ENCODE measurements at regions not wholly inside any gene's neighbourhood (a gene's known extent, or its start where the extent isn't known, plus 50 kb on each side); places are given as distances from the start of the nearest gene placed in this dataset.
"Not testable (repeated sequence)": the region's sequence is repeated elsewhere in the genome, so short reads cannot be mapped to it uniquely, and the experiment has no call there.

- DNase-seq (ENCODE audit: low read depth in 3 of 3): no peak
Observed at GRCh38 chr4:188377816-188378215, 238.6 kb downstream of the TRIML1 start.

DNA sequence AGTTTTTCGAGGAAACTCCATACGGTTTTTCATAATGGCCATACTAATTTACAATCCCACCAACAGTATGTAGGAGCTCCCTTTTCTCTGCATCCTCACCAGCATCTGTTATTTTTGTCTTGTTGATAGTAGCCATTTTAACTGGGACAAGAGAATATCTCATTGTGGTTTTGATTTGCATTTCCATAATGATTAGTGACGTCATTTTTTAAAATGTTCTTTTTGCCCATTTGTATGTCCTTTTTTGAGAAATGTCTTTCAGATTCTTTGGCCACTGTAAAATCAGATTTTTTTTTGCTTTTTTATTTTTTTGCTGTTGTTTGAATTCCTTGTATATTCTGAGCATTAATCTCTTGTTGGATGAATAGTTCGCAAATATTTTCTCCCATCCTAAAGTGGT, 243.9 kb downstream of the TRIML1 start:
- no peak for DNase-seq (ENCODE audit: low read depth in 3 of 3)

GRCh38 chr4:188387179-188387791, 248.0 kb downstream of the TRIML1 start:
- DNase-seq (ENCODE audit: low read depth in 3 of 3): no peak

GRCh38 chr4:188391349-188391748, 252.1 kb downstream of the TRIML1 start:
- DNase-seq (ENCODE audit: low read depth in 3 of 3): not testable (repeated sequence)

DNA sequence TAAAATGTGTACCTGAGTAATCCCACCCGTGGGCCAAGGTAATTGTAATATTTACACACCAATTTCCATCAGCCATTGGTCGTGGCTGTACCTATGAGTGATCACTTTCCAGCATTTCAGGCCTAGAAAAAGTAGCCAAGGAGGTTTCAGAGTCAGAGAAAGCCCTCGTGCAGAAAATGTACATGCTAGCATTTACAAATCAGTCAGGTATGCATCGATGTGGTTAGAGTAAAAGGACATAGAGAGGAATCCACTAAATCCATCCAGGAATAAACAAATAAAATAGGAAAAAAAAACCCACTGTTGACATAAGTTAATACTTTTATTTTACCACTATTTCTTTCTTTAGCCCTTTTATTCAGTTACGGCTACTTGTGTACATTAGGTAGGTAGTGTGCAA, 256.8 kb downstream of the TRIML1 start:
- DNase-seq (ENCODE audit: low read depth in 3 of 3): no peak

DNA sequence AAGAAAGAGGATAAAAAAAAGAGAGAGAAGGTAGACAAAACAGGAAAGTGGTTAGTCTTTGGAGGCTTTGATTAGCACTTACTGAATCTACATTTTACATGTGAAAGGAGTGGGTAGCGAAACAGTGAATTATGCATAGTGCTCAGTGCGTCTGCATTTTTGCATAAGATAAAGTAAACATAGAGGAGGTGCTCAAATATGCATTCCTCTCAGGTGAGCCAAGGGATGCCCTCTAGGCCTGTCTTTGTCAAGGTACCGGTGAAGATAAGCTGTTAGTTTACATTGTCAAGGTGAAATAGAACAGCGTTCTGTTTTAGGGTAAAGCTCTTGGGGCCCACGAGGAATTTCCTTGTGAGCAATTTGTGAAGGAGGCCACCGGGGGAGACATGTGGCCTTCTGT, 260.6 kb downstream of the TRIML1 start:
- DNase-seq (ENCODE audit: low read depth in 3 of 3): no peak

GRCh38 chr4:188400451-188400850, 261.2 kb downstream of the TRIML1 start:
- DNase-seq (ENCODE audit: low read depth in 3 of 3): no peak

DNA sequence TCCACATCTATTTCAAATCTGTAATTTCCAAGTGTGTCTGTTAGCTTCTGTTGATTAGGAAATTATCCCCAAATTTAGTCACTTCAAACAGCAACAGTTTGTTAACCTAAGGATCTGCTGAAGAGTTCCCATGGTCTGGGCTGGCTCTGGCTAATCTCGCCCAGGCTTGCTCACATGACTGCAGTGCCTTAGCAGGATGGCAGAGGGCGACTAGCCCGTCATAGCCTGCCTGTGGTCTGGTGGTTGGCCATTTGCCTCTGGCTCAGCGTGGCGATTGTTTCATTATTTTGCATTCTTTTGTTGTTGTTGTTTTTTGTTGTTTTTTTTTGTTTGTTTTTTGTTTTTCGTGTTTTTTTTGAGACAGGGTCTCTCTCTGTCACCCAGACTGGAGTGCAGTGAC, 264.0 kb downstream of the TRIML1 start:
- DNase-seq (ENCODE audit: low read depth in 3 of 3): no peak

- not testable (repeated sequence) for DNase-seq (ENCODE audit: low read depth in 3 of 3)
Observed at GRCh38 chr4:188405071-188405835, 266.0 kb downstream of the TRIML1 start.

- no peak for DNase-seq (ENCODE audit: low read depth in 3 of 3)
Observed at GRCh38 chr4:188408244-188409030, 269.2 kb downstream of the TRIML1 start.

DNA sequence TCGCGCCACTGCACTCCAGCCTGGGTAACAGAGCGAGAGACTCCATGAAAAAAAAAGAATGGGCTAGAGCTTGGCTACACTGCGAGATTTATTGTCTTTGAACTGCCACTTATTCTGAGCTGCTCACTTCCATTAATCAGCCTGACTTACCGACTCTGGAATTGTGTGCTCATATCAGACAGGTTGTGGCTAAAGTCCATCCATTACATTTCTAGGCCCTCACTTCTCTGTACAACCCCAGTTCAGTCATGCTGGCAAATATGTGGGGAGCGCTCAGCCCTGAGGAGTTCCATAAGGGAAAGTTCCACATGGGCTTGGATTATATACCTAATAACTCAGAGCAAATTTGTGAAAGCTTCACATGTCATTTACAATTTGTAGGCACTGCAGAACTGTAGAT, 270.6 kb downstream of the TRIML1 start:
- no peak for DNase-seq (ENCODE audit: low read depth in 3 of 3)

GRCh38 chr4:188411805-188412204, 272.6 kb downstream of the TRIML1 start:
- no peak for DNase-seq (ENCODE audit: low read depth in 3 of 3)

DNA sequence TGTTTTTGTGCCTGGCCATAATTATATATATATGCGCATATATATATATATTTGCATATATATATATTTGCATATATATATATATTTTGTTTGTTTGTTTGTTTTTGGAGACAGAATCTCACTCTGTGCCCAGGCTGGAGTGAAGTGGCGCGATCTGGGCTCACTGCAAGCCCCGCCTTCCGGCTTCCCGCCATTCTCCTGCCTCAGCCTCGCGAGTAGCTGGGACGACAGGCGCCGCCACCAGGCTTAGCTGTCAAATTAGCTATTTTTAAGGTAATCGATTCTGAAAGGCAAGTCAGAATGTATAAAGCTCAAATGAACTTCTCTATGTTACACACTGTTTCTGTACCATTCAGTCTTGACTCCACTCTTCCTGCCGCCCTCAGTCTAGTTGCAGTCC, 273.3 kb downstream of the TRIML1 start:
- no peak for DNase-seq (ENCODE audit: low read depth in 3 of 3)

- no peak for DNase-seq (ENCODE audit: low read depth in 3 of 3)
Observed at GRCh38 chr4:188414441-188414840, 275.2 kb downstream of the TRIML1 start.

DNA sequence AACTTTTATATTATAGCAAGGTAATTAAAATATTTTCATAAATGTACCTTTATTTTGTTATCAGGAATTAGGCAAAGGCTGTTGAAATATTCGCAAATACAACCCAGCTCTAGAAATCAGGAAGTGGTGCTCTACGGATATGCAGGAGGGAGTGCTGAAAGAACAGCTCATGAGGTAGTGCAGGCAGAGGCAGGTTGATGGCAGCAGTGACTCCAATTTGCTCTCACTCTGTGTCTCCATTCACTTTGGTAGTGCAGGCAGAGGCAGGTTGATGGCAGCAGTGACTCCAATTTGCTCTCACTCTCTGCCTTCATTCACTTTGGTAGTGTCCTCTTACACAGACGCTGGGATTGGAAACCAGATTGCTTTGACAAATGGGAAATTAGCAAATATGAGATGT, 277.9 kb downstream of the TRIML1 start:
- DNase-seq (ENCODE audit: low read depth in 3 of 3): no peak

DNA sequence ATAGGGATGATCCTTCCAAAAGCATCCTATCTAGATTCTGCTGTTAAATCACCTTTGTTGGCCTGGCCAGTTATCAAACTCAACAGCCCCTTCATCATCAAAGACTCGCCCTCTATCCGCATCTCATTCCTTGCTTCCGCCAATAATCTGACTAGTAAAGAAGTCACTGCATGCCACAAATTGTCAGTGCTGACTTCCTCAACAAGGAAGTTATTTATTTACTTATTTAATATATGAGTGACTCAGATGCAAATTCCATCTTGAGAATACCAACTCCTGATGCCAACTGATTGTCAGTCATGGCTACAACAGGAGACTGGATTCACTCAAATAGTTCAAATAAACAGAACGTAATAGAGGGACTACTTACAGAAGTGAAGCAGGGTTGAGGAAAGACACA, 283.8 kb downstream of the TRIML1 start:
- no peak for DNase-seq (ENCODE audit: low read depth in 3 of 3)

DNA sequence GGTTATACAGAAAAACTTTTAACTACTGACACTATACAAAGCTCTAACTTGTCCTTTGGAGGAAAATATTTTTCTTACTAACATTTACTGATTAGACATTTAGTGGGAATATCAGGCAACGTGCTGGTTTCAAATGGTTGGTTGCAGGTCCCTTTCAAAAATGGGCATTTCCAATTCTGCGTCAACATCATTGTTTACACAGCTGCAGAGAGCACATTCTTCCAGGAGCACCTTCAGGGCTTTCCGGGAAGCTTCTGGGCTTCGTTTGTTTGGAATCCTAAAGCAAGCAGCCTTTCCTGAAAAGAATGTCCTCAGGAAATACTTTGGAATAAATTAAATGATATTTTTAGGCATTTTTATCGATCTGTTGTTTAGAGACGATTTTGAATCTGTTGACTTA, 289.7 kb downstream of the TRIML1 start:
- no peak for DNase-seq (ENCODE audit: low read depth in 3 of 3)

DNA sequence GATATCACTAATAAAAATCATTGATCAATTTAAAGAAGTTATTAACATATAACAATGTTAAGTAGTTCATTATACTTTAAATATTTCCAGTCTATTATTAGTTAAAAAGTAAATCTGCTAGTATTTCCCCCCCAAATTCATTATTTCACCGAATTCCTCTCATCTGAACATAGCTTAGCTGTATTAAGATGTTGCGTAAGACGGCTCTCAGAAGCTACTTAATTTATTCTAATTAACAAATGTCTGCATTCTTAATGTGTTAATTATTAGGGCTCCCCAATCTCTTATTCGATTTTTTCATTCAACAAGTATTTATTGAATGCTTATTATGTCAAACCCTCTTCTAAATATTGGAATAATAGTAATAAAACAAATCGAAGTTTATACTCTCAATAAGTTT, 290.7 kb downstream of the TRIML1 start:
- DNase-seq (ENCODE audit: low read depth in 3 of 3): no peak

DNA sequence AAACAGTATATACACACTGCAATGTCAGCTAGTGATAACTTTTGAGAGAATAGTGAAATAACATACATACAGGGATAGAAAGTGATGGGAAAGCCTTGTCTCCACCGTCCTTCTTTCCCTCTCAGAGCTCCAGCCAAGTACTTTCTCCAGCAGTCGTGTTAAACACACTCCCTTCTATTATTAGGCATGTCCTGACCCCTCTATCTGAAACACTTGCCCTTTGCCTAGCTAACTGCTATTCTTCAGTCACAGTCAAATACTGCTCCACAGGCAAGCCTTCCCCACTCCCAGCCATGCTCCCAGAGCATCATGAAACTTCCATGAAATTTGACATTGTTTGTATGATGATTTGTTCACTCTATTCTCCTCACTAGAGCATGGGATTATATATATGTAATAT, 291.1 kb downstream of the TRIML1 start:
- DNase-seq (ENCODE audit: low read depth in 3 of 3): no peak

DNA sequence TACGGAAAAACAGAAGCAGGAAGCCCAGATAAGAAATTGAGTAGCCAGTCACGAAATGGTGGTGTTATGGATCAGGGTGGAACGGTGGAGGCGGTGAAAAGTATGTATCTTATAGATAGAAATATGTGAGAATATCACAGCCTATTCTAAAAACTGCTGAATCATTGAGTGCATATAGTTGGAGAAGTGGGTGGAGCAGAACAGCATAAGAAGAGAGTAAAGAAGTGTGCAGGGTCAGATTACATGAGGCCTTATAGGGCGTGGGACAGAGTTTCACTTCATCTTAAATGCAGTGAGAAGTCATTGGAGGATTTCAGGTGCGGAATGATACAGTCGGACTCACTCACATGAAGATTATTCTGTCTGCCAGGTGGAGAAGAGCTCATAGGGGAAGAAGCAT, 293.1 kb downstream of the TRIML1 start:
- DNase-seq (ENCODE audit: low read depth in 3 of 3): no peak

DNA sequence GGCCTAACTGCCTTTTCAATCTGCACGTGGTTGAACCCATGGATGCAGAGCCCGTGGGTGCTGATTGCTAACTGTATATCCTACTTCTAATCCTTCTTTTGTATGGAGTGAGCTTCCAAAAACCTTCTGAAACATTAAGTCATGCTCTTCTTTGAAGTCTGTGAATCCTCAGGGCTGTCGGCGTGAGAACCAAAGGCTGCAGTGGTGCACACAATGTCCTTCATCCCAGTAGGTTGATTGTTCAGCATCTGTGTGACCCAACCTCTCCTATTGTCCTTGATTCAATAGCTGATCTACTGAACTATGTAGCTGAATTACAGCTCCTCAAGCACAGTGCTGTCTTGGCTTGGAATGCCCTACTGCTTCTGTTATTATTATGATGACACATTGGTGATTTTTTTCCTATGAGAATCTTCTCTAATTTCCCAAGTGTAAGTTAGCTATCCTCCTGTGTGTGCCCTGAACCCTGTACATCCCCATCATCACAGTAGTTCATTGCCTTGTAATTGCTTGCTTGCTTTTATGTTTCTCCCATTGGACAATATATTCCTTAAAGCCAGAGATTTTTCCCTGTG, 294.6 kb downstream of the TRIML1 start:
- no peak for DNase-seq (ENCODE audit: low read depth in 3 of 3)

- no peak for DNase-seq (ENCODE audit: low read depth in 3 of 3)
Observed at GRCh38 chr4:188434643-188435042, 295.4 kb downstream of the TRIML1 start.

- no peak for DNase-seq (ENCODE audit: low read depth in 3 of 3)
Observed at GRCh38 chr4:188435381-188435780, 296.1 kb downstream of the TRIML1 start.

Data from stimulated activated CD4-positive, alpha-beta T cell treated with anti-CD3 and anti-CD28 coated beads, TNF-alpha, amount 100 ng/mL, for 48 hours (primary cell).